Frontal cortex (tissue), 3 donors: ENCODE measurements at regions not wholly inside any gene's neighbourhood (a gene's known extent, or its start where the extent isn't known, plus 50 kb on each side); places are given as distances from the start of the nearest gene placed in this dataset.

Source experiments
- DNase-seq, 2 donors: peaks; one replicate each; pipeline ENCODE4 v3.0.0; 2012; ENCODE audit warnings: low spot score in 2 of 2
- FAIRE-seq: peaks from 2 replicates; lab custom pipeline; 2012; peaks lifted over from hg19 to GRCh38; lab: Jason Lieb, UNC
- donor health status: control.
- donor health status: control.
- donor health status: control.

DNA sequence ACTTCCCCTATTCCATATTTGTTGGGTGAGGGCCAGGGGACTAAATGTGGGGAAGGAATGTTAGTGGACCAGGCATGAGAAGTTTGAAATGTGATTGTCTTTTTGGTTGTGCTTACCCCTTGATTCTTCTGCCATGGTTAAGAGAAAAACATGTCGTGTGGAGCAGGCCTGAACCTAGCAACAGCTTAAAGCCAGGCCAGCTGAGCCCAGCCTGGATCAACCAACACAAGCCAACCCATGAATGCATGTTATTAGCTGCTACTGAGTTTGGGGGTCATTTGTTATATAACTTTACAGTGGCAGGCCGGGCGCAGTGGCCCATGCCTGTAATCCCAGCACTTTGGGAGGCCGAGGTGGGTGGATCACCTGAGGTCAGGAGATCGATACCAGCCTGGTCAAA lies 52.4 kb upstream of the TRIO start:
- no peak for DNase-seq
- no peak for FAIRE-seq

DNA sequence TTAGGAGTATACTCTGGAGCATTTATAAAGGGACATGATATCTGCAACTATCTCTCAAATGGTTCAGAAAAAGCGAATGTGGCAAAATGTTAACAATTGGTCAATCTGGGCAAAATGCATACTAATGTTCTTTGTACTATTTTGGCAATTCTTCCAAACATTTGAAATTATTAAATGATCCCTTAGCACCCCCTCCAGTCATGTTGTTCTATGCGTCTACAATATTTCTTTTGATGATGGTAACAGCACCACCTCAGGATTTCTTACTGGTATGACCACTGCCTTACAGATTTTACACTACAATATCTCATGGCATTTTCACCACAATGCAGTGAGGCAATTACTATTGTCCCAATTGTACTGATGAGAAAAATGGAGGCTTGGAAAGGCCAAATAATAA lies 52.9 kb upstream of the TRIO start:
- DNase-seq (no peak), FAIRE-seq (no peak)

DNA sequence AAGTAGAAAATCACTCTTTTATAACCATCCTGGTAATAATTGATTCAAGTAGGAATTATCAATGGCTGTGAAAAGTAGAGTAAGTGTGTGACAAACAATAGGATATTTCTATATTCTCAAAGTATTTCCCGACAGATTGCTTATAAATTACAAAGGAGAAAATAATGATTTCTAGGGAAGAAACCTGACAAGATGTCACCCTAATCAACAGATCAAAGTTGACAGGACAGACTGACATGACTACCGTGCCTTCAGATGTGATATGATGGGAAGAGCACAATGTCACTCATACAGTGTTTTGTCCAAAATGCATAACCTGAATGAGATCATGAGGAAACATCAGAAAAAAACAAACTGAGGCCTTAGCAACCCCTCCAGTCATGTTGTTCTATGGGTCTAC lies 53.9 kb upstream of the TRIO start:
- FAIRE-seq: no peak
- DNase-seq: no peak

DNA sequence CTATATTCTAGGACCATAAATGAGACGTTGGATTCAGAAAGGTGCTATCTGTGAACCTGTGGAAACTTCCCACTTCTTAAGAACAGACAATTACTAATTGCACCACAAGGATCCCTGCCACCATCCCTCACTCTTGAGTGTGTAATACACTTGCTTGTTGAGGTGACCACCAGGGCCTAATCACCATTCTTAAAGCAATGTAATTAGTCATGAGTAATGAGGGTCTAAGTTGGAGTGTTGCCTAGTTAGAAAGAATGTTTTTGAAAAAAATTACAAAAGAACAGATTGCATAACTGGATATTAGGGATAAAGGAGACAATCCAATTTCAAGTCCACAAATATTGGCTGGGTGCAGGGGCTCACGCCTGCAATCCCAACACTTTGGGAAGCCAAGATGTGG lies 56.9 kb upstream of the TRIO start:
- no peak for FAIRE-seq

DNA sequence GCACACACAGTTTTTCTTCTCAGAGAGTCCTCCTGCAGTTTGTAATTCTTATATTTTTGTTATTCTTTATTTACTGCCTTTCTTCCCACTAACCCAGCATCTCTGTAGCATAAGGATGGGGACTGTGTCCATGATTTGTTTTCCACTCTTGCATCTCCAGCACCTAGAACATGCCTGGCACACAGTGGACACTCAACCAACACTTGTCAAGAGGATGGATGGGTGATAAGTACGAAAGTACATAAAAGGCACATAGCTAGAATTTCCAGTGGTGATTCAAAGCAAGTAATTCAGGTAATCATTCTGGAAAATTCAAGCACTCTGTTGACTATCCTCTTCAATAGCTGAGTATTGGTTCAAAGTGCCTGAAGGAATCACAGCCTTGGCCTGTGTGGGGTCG lies 60.2 kb upstream of the TRIO start:
- FAIRE-seq (no peak), DNase-seq (no peak)

More for the DNA sequence above, 56.9 kb upstream of the TRIO start:
- no peak for DNase-seq

DNA sequence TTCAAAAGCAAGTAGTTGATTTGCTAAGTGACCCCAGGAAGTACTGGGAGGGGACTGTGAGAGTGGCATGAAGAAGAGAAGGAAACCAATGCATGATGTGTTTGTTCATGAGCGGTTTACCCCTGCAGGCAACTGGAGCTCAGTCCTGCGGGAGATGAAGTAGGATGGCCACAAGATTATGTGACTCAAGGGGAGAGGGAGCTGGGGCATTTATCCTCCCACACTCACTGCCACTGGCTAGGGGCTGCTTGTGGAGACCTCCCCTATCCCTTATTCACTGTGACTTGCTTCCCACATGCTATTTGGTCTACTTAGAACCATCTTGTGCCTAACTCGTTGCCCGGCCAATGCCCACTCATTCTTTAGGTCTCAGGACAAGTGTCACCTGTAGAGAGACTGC lies 60.6 kb upstream of the TRIO start:
- DNase-seq (no peak), FAIRE-seq (no peak)

DNA sequence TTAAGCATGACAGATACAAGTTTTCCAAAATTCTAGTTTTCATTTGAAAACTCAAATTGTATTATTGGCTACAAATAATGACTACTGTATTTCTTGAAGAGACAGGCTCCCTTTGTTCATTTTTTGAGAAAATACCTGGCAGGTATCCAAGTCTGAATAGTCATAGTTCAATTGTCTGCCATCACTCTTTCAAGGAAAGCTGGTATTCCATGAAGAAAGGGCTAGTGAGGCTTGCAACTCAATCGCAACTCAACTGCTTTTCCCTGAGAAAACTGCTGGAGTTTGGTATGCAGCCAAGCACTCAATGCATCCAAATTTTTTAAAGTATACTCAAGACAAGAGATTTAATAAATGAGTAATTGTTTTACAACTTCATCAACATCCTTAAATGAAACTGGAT lies 61.4 kb upstream of the TRIO start:
- FAIRE-seq (no peak), DNase-seq (no peak)

DNA sequence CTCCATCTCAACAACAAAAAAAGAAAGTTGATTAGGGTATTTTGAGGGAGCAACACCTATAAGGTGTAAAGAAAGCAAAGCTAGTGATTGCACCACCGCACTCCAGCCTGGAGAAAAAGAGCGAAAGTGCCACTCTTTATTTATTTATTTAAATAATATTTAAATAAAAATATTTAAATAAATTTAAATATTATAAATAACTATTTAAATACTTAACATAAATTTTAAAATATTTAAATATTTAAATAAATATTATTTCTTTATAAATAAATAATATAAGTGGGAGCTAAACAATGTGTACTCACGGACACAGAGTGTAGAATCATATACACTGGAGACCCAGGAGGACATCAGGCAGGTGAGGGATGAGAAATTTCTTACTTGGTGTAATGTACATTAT lies 64.4 kb upstream of the TRIO start:
- DNase-seq (no peak), FAIRE-seq (peak; percentile 17)

DNA sequence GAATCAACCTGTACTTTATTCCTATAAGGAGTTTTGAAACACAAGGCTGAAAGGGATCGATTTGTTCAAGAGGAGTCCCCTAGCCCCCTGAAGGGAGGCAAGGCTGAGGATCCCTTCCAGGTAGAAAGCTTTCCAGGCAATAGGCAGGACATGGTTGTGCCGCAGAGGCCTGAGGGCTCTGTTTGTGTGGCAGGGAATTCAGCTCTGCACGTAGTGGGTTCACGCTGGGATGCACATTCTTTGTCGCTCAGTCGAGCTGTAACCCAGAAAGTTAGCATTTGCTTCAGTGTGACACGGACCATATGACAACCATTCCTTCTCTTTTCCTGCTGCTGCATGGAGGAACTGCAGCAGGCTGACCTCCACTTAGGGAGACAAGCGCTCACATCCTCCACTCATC lies 65.6 kb upstream of the TRIO start:
- FAIRE-seq: no peak

DNA sequence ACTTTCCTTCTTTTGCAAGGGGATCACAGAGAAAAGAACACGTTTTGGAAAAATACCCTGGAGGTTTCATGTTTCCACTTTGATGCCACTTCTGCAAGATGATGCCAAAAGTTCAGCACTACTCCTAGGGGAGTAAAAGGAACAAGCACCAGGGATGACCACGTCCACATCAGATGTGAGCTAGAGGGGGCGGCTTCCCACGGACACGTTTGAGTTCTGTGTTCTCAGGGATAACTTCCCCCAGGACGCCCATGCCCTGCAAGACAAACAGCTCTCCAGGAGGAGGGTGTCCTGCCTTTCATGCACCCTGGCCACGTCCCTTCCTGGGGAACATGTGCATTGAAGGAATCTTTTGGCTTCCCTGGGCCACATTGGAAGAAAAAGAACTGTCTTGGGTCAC lies 66.6 kb upstream of the TRIO start:
- DNase-seq (no peak), FAIRE-seq (no peak)

More for the DNA sequence above, 65.6 kb upstream of the TRIO start:
- DNase-seq: no peak

DNA sequence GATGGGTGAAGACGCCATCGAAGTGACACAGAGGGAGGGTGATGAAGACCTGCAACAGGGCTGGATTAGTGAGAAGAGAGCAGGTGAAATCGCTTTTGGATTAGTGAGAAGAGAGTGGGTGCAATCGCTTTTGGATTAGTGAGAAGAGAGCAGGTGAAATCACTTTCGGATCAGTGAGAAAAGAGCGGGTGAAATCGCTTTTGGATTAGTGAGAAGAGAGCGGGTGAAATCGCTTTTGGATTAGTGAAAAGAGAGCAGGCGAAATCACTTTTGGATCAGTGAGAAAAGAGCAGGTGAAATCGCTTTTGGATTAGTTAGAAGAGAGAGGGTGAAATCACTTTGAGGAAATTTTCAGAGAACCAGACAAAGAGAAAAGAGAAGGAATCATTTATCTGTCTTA lies 67.2 kb upstream of the TRIO start:
- no peak for DNase-seq
- FAIRE-seq: no peak

DNA sequence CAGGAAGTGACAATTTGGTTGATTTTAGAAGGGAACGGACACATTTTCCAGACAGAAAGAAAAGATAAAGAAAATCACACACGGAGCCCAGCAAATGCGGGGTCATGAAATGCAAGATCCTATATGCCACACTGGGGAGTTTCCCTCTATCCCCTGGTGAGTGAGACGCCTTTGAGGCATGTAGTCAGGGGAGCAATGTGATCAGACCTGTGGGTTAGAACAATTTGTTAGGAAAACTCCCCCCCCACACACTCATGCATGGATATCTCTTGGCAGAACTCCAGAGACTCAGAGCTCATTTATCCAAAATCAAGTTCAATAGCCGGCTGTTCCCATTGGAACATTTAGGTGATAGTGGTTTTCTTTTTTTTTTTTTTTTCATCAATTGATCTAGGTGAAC lies 71.7 kb upstream of the TRIO start:
- FAIRE-seq (no peak), DNase-seq (no peak)

DNA sequence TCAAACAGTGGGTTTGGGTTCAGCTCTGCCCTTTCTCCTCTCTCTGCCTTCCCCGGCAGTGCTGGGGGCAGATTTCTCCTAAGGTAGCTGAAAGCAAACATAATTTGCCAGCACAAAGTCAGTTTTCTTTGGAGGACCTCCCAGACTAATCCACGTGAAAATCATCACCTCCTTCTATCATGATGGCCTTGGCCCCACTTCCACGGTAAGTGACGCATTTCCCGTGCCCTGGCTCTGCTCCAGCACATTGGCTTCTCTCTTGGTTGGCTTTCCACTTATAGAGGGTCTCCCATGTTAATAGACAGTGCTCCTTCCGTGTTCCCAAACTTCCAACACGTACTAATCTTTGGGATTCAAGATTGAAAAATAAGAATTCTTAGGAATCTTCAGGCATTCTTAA lies 74.1 kb upstream of the TRIO start:
- DNase-seq (no peak), FAIRE-seq (no peak)

DNA sequence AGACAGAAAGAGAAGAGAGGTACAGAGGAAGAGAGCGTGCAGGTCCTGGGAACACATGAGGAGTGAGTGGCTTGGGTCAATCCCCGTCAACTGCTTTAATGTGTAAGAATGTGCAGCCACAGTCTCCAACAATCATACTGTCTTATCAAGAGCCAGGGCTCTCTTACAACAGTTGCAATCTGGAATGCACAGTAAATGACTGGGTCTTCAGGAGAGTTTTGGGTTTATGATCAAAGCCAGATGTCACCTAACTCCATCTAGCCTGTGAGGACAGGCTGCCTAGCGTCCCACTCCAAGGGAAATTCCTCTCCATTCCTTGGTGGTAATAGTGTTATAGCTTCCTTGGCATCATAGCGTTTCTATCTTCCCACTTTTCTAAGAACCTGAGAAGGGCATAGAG lies 75.0 kb upstream of the TRIO start:
- FAIRE-seq (no peak), DNase-seq (no peak)

DNA sequence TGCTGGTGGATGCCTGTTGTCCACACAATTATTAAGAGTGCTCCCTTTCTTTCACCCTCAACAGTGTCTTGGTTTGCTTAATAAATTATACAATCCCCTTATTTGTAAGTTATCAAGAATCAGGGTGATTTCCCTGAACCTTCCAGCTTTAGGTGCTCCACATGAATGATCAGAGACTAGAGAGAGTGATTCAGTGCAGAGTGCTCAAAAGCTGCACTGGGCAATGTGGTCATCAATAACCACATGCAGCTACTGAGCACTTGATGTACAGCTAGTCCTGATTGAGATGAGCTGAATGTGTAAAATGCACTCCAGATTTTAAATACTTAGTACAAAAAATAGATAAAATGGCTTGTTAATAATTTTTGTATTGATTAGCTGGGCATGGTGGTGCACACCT lies 76.8 kb upstream of the TRIO start:
- DNase-seq: no peak
- no peak for FAIRE-seq

DNA sequence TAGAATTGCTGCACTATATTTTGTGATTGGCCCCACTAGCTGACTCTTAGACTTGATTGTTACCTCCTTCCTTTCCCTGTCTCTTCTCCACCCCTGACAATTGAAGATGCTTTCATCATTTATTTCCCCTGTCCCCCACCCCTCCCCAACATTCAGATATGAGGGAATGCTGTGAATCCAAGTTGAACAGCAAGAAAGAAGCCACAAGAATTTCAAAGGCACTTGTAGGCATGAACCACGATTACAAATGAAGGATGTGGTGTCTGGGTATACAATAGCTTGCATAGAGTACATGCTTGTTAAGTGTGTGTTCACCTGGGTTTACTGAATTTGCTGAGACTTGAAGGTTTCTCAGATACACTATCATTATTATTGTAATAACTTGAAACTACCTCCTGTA lies 78.3 kb upstream of the TRIO start:
- FAIRE-seq (no peak), DNase-seq (no peak)

DNA sequence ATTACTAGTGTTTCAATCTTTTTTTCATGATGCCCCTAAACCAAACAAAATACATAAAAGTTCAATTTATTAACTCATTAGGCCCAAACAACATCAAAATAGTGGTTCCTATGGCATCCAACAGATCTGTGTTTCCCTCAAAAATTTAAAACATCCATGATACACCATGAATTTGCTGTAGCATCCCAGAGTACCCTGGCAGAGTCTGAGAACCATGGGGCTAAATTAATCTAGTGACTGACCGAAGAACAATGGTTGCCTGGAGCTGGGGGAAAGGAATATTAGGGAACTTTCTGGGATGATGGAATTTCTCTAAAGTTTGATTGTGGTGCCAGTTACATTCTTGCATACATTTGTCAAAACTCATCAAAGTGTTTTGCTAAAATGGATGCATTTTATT lies 79.5 kb upstream of the TRIO start:
- DNase-seq (no peak), FAIRE-seq (no peak)

DNA sequence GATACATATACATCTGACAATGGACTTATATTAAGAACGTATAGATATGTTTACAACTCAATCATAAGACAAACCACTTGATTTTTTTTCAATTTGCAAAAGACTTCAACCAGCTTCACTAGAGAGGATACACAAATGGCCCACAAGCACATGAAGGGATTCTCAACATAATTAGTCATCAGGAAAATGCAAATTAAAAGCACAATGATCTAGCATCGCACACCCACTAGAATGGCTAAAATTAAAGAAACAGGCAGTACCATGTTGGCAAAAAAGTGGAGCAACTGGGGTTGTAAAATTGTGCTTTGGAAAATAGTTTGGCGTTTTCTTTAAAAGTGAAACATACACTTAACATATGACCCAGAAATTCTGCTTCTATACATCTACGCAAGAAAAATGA lies 80.0 kb upstream of the TRIO start:
- no peak for DNase-seq
- no peak for FAIRE-seq

DNA sequence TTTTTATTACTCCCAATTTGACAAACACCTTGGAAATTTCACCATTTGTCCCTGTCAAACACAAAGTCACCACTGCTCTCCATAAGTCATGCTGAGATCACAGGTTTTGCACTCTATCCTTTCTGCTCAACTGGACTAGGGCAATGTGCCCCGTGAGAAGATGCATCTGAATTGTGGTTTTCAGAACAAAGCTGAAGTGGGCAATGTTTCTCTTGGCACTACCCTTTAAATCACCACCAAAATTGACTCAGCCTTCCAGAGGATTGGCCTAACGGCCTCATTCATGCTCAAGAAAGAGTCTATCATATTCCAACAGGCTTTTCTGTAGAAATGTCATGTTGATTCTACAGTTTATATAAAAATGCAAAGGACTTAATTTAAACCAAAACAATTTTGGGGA lies 81.0 kb upstream of the TRIO start:
- FAIRE-seq (no peak), DNase-seq (no peak)

DNA sequence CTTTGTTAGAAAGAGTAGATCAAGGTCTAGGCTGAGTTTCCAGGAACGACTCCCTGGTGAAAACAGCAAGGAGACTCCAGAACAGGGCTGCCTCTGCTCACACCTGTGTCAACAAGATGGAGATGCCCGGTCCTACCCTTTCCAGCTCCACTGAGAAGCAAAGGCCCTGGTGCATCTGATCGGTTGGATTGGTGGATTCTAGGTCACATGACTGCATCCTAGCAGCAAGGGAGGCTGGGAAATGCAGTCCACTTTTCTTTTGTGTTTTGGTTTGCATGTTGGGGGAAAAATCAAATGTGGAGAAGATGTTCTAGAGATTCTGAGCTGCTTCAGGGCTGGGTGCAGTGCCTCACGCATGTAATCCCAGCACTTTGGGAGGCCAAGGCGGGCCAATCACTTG lies 82.0 kb upstream of the TRIO start:
- no peak for FAIRE-seq

DNA sequence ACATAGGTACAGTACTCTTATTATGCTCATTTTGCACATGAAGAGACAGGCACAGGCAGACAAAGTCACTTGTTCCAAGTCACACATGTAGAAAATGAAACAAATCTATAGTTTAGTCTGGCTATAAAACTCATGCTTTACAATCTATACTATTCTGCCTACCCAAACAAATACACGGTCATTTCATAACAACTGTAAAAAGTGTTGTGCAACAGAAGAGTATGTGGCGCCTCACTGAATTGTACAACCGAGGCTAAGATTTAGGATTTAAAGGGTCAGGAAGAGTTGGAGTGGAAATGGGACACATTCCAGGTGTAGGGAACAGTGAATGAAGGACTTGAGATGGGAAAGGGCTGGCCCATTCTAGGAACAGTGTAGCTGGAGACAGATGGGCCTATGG lies 82.9 kb upstream of the TRIO start:
- FAIRE-seq (no peak), DNase-seq (no peak)

More for the DNA sequence above, 82.0 kb upstream of the TRIO start:
- DNase-seq: no peak

DNA sequence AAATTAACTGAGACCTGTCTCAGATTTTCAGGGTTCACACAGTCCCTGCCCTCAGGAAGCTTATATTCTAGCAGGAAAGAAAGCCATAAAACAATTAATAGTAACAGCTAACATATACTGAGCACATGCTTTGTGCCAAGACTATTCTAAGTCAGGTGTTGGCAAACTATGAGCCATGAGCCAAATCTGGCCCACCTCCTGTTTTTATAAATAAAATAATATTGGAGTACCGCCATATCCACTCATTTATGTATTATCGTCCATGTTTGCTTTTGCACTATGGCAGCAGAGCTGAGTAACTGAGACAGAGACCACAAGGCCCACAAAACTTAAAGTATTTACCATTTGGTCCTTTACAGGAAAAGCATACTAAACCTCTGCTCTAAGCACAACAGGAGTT lies 83.3 kb upstream of the TRIO start:
- FAIRE-seq: no peak
- DNase-seq: no peak

DNA sequence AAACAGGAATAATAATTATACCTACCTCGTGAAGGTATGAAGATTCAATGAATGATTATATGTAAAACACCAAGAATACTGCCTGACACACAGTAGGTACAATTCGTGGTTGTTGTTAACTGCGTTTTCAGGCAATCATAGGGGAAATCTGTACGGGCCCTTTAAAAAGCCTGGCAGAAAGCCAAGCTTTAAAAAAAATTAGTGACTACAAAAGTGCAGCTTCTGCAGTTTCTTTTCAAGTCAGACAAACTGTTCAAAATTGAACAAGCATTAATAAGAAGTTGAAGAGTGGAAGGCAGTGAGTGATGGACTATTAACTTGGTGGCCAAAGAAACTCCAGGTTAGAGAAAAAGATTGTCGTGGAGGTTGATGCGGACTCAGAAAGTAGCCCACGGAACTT lies 85.9 kb upstream of the TRIO start:
- FAIRE-seq (no peak), DNase-seq (no peak)
